ENCODE measurements at regions not wholly inside any gene's neighbourhood (a gene's known extent, or its start where the extent isn't known, plus 50 kb on each side); places are given as distances from the start of the nearest gene placed in this dataset.
"Not testable (repeated sequence)": the region's sequence is repeated elsewhere in the genome, so short reads cannot be mapped to it uniquely, and the experiment has no call there.

DNA sequence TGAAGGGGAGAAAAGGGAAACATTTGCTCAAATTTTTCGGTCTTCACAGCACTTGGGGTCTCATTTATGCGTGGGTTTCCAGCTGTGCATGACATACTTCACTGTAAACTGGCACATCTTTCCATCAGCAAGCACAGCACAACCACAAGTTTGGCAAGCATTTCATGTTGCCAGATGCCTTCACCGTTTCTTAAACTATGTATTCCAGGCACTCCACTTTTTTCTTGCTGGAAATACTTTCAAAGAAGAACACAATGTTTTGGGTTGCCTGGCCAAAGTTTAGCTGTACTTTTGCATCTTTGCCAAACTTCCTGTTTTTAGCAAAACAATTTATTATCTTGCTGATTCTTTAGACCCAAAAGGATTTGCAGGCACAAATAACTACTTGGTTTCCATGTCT lies 194.6 kb upstream of the MEIS1 start:
- no peak for DNase-seq

GRCh38 chr2:66239655-66240054 lies 195.3 kb upstream of the MEIS1 start:
- no peak for DNase-seq

DNA sequence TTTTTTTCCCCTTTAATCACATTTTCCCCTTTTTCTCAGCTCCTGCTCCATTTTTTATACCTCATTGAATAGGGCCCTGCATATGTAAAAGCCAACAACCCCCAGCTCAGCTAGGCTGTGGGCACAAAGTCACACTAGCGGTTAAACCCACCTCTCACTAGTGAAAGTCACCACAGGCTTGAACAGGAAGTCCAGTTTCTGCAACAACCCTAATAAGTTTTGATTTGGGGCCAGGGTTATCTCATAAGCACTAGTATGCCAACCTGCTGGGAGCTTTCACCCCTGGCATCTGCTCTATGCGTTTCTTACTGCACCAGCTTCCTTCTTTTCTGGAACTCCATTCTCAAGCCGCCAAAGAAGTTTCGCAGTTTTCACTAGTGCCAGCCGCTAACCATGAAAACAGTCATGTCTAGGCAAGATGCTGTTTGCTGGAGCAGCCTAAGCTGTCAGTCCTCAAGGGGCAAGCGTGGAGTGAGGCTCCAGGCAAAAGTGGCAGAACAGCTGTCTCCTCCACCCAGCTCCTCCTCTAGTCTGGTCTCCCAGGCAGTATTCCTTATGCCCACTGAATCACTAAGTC lies 197.0 kb upstream of the MEIS1 start:
- no peak for DNase-seq

GRCh38 chr2:66236816-66237802 lies 197.8 kb upstream of the MEIS1 start:
- DNase-seq, result no peak

DNA sequence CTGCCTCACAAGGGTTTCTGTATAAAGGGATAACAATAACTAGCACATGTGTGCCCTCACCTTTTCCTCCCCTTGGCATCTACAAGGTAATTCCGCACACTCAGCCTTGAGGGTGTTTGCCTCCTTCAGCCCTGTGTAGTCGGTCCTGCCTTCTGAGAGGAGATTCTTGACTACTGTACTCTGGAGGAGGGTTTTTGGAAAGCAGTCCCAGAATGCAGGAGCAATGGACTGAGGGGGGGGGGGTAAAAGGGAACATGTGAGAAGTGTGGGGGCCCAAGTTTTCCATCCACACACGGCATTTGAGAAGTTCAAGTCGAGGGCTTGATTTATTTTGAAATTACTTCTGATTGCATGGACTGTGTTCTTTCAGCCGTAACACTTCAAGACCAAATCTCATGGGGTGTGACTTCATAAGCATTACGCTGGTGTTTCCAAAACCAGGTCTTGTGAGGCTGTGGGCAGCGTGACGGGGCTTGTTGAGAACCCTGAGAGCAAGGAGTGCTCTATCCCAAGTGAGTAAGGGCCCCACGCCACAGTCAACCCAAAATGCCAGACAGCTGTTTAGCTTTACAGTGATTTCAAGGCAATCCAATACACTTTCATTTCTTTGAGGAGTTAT lies 198.7 kb upstream of the MEIS1 start:
- DNase-seq, result no peak

GRCh38 chr2:66235428-66235827 lies 199.5 kb upstream of the MEIS1 start:
- no peak for DNase-seq

- no peak for DNase-seq
Observed at GRCh38 chr2:66233981-66234380, 200.9 kb upstream of the MEIS1 start.

- DNase-seq, result no peak
Observed at GRCh38 chr2:66228128-66228547, 206.8 kb upstream of the MEIS1 start.

GRCh38 chr2:66217039-66217585 lies 217.8 kb upstream of the MEIS1 start:
- DNase-seq, result no peak

- DNase-seq, result no peak
Observed at GRCh38 chr2:66212749-66213148, 222.2 kb upstream of the MEIS1 start.

GRCh38 chr2:66202586-66202985 lies 232.3 kb upstream of the MEIS1 start:
- DNase-seq, result no peak

GRCh38 chr2:66201242-66201641 lies 233.7 kb upstream of the MEIS1 start:
- DNase-seq, result no peak

- DNase-seq, result no peak
Observed at GRCh38 chr2:66198873-66199272, 236.1 kb upstream of the MEIS1 start.

GRCh38 chr2:66192888-66193287 lies 242.0 kb upstream of the MEIS1 start:
- DNase-seq, result no peak

DNA sequence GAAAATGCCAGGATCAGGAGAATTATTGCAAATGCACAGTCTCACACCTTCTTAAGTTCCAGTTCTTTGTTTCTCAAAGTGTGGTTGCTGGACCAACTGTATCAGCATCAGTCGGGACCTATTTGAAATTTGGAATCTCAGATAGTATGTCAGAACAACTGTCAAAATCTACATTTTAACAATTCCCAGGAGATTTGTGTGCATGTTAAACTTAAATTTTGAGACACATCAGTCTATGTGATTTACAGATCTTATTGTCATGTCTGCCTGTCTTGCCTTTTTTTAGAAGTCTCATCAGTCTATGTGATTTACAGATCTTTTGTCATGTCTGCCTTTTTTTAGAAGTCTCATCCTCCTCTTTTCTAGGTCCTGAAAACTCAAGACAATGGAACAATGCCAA lies 243.6 kb upstream of the MEIS1 start:
- no peak for DNase-seq

GRCh38 chr2:66189553-66189952 lies 245.4 kb upstream of the MEIS1 start:
- peak; percentile 30 for DNase-seq

DNA sequence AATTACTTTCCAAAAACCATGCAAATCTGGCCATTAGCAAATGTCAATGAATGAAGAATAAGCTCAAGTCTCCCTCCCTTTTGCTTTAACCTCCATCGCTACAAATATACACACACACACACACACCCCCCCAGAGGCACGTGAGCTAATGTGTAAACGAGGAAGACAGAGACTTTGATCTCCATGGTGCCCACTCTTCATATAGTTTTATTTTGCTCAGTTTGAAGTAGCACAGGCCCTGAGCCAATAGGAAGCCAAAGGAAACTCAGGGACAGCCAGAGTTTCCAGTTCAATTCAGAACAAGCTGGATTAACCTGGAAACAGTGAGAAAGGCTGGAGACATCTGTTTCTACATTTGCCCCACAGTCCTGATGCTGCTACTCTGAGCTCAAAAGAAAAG lies 248.4 kb upstream of the MEIS1 start:
- no peak for DNase-seq

DNA sequence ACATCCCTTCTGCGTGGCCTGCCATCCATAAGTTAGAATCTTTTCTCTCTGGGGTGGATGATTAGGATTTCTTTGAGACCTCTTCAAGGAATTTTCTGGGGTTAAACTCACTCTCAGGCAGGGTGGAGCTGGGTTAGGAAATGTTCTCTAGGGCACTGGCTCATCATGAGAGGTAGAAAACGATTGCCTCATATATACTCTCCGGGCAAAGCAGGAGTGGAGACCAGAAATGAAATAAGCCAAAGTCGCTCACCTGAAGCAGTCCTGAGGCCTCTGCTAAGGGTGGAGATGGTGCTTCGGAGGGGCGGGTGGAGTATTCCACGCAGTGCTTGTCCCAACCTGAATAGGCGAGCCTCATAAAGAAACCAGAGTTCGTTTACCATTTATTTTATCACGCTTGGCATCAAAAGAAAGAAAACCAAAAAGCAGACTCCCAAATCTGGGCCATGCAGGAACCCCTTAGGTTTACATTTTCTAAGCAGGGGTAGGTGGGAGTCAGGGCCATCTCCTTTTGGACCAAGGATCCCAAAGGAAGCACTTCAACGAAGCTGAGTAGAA lies 249.3 kb upstream of the MEIS1 start:
- no peak for DNase-seq

DNA sequence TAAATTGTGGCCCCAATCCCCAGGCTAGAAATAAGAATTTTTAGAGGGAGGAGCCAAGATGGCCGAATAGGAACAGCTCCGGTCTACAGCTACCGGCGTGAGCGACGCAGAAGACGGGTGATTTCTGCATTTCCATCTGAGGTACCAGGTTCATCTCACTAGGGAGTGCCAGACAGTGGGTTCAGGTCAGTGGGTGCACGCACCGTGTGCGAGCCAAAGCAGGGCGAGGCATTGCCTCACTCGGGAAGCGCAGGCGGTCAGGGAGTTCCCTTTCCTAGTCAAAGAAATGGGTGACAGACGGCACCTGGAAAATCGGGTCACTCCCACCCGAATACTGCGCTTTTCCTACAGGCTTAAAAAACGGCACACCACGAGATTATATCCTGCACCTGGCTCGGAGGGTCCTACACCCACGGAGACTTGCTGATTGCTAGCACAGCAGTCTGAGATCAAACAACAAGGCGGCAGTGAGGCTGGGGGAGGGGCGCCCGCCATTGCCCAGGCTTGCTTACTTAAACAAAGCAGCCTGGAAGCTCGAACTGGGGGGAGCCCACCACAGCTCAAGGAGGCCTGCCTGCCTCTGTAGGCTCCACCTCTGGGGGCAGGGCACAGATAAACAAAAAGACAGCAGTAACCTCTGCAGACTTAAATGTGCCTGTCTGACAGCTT lies 257.7 kb upstream of the MEIS1 start:
- DNase-seq, result not testable (repeated sequence)

- DNase-seq, result no peak
Observed at GRCh38 chr2:66174491-66174890, 260.4 kb upstream of the MEIS1 start.

DNA sequence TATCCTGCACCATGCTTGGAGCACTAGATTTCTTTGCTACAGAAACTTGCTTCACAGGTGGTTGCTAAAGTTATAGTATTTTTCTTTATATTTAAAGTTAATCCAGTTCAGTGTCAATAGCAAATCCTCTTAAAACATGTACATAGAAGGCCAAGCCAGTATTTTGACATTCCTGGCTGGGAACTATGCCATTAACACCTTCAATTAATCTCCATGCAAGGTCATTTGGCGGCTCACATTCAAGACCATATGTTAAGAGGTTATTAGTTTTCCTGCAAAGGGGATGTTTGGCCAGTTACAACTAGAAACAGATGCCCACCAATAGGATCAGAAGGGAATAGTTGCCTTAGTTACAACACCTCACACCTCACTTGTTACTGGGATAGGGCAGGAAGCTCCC lies 261.3 kb upstream of the MEIS1 start:
- DNase-seq, result no peak

GRCh38 chr2:66171530-66171929 lies 263.4 kb upstream of the MEIS1 start:
- DNase-seq, result no peak
